ENCODE measurements at regions not wholly inside any gene's neighbourhood (a gene's known extent, or its start where the extent isn't known, plus 50 kb on each side); places are given as distances from the start of the nearest gene placed in this dataset.

GRCh38 chr16:13856811-13857511, 63.0 kb upstream of the ERCC4 start:
- Histone ChIP-seq H3K4me3 (no peak overlapping the region), H3K9me3 (no peaks in the 10 kb centered on the region), H3K36me3 (no peaks in the 10 kb centered on the region), H3K4me1 (ENCODE audit: insufficient read depth) (no peaks in the 10 kb centered on the region), H3K27me3 (no peaks in the 10 kb centered on the region), H3K27ac (no peak overlapping the region)
- TF ChIP-seq CTCF (IDR thresholded peaks at IDR 0.05) = no peak
- TF ChIP-seq EP300 (IDR thresholded peaks at IDR 0.05) = no peak
- TF ChIP-seq POLR2A (IDR thresholded peaks at IDR 0.05) = no peak
- intact Hi-C loops (cut with DNase I) = no loop called here
- WGBS, 3 donors = 67 to 77% (median 68%) methylated on average over 7 of the region's 7 CpGs
- no peak for DNase-seq

- H3K27ac ChIP-seq = no peak overlapping the region
Observed at GRCh38 chr16:13858873-13859580, 60.9 kb upstream of the ERCC4 start.

DNA sequence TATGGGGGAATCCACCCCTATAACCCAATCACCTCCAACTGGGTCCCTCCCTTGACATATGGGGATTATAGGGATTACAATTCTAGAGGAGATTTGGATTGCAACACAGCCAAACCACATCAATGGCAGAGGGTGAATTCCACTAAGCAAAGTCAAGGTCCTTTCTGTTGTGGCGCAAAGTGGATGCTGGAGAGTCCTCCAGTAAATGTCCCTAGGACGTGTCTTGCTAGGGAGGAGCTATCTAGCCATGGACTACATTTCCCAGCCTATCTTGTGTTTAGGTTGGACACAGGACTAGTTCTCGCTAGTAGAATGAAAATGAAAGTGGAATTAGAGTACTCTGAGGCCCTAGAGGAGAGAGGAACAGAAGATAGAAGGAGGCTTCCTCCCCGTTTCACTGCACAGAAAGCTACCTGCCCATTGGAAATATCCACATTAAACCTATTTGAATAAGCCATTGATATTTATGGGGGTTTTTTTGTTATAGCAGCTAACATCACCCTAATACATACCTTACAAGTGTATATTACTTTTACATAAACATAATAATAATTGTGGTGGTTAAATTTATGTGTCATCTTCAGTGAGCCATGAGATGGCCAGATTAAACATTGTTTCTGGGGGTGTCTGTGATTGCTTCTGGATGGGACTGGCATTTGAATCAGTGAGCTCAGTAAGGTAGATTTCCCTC, 56.7 kb upstream of the ERCC4 start:
- TF ChIP-seq EP300 (IDR thresholded peaks at IDR 0.05) (no peak), POLR2A (IDR thresholded peaks at IDR 0.05) (no peak), CTCF (IDR thresholded peaks at IDR 0.05) (no peak)
- Histone ChIP-seq H3K27ac (no peak overlapping the region), H3K4me1 (ENCODE audit: insufficient read depth) (no peaks in the 10 kb centered on the region), H3K36me3 (no peaks in the 10 kb centered on the region), H3K9me3 (no peaks in the 10 kb centered on the region), H3K27me3 (no peaks in the 10 kb centered on the region), H3K4me3 (no peak overlapping the region)
- WGBS, 3 donors = 56 to 76% (median 65%) methylated on average over 4 of the region's 4 CpGs
- DNase-seq = no peak
- intact Hi-C loops (cut with DNase I) = no loop called here

More at GRCh38 chr16:13858873-13859580, 60.9 kb upstream of the ERCC4 start:
- Histone ChIP-seq H3K9me3 (no peaks in the 10 kb centered on the region), H3K4me1 (ENCODE audit: insufficient read depth) (no peaks in the 10 kb centered on the region), H3K4me3 (no peak overlapping the region), H3K27me3 (no peaks in the 10 kb centered on the region), H3K36me3 (no peaks in the 10 kb centered on the region)
- intact Hi-C loops (cut with DNase I) = no loop called here
- TF ChIP-seq CTCF (IDR thresholded peaks at IDR 0.05) (no peak), POLR2A (IDR thresholded peaks at IDR 0.05) (no peak), EP300 (IDR thresholded peaks at IDR 0.05) (no peak)
- DNase-seq = no peak
- WGBS, 3 donors = 70 to 86% (median 83%) methylated on average over 9 of the region's 9 CpGs

GRCh38 chr16:13864689-13865088, 55.3 kb upstream of the ERCC4 start:
- no peak for TF ChIP-seq EP300 (IDR thresholded peaks at IDR 0.05)
- no peaks in the 10 kb centered on the region for H3K36me3 ChIP-seq
- 68 to 72% (median 72%) methylated on average over 4 of the region's 4 CpGs for WGBS, 3 donors
- no peak for DNase-seq
- no peak overlapping the region for H3K4me3 ChIP-seq
- no peaks in the 10 kb centered on the region for H3K27me3 ChIP-seq
- intact Hi-C loops (cut with DNase I) = loop anchor here in 1 of 4 donors (5.0 kb wide), 1 partner anchor 53 kb away; no protein-coding TSS in a partner anchor
- H3K4me1 ChIP-seq (ENCODE audit: insufficient read depth) = no peaks in the 10 kb centered on the region
- H3K9me3 ChIP-seq = no peaks in the 10 kb centered on the region
- no peak overlapping the region for H3K27ac ChIP-seq
